ENCODE measurements at regions not wholly inside any gene's neighbourhood (a gene's known extent, or its start where the extent isn't known, plus 50 kb on each side); places are given as distances from the start of the nearest gene placed in this dataset.

DNA sequence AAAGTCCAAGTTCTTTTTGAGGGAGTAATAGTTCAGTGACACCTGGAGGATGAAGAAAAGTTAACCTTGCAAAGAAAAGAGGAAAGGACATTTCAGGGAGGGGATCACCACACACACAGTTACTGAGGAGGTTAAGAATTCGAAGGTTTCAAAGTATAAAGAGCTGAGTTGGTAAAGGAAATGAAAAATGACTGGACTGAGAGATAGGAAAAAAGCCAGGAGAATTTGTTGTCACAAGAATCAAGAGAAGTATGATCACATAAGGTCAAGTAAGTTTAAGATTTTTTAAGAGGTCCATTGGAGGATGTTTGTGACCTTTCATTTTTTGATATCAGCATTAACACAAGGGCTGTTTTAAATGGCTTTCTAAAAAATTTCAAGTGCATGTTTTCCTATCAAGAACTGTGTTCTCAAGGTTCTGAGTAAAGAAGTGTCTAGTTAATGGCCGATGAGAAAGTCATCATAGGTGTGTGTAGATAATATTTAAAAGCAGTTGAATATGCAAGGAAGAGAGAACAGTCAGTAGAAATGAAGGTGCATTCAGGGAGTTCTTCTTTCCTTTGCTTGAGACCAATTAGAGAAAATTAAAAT, 189.2 kb upstream of the RBMS3 start:
- intact Hi-C loops (cut with DNase I; ENCODE audit: low total_unique reads) = no loop called here
- no peak for TF ChIP-seq EP300 (IDR thresholded peaks at IDR 0.05; ENCODE audit: low read depth)
- TF ChIP-seq, protein P1, sequence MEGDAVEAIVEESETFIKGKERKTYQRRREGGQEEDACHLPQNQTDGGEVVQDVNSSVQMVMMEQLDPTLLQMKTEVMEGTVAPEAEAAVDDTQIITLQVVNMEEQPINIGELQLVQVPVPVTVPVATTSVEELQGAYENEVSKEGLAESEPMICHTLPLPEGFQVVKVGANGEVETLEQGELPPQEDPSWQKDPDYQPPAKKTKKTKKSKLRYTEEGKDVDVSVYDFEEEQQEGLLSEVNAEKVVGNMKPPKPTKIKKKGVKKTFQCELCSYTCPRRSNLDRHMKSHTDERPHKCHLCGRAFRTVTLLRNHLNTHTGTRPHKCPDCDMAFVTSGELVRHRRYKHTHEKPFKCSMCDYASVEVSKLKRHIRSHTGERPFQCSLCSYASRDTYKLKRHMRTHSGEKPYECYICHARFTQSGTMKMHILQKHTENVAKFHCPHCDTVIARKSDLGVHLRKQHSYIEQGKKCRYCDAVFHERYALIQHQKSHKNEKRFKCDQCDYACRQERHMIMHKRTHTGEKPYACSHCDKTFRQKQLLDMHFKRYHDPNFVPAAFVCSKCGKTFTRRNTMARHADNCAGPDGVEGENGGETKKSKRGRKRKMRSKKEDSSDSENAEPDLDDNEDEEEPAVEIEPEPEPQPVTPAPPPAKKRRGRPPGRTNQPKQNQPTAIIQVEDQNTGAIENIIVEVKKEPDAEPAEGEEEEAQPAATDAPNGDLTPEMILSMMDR (IDR thresholded peaks at IDR 0.05) = no peak
- no peak for TF ChIP-seq POLR2AphosphoS5 (IDR thresholded peaks at IDR 0.05)
- no peak for TF ChIP-seq POLR2A (IDR thresholded peaks at IDR 0.05)
- in situ Hi-C loops (cut with MboI; ENCODE audit: low pct_ligation_motif_present in 1 of 4, low pct_unique_long_range_greater_than_20kb in 1 of 4, low sequenced_read_pairs in 3 of 4) = no loop called here
- H3K9me3 ChIP-seq = no peaks in the 10 kb centered on the region
- H3K27ac ChIP-seq = no peak overlapping the region
- H3K27me3 ChIP-seq = no peaks in the 10 kb centered on the region
- no peak for DNase-seq
- no peaks in the 10 kb centered on the region for H3K4me1 ChIP-seq
- no peaks in the 10 kb centered on the region for H3K36me3 ChIP-seq
- H3K4me3 ChIP-seq = no peak overlapping the region
- 53 to 57% methylated on average over 2 of the region's 2 CpGs for WGBS, 2 donors (ENCODE audit: low coverage in 1 of 2)

DNA sequence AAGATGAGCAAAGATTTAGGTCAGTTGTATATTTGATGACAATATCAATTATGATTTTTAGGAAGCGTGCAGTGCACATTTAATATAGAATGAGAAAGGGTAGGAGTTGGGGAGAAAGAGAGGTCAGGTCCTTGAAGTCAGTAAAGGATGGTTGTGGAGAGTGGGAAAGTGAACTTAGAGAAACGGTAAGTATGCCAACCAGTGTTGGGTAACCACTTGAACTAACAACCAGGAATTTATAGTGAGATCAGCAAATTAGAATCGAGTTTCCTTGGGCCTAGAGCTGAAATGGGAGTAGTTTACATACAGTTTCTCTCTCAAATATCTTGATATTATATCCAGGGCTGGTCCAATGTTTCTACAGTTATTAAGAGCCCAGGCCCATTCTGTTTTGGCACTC, 188.5 kb upstream of the RBMS3 start:
- TF ChIP-seq POLR2AphosphoS5 (IDR thresholded peaks at IDR 0.05) (no peak), POLR2A (IDR thresholded peaks at IDR 0.05) (no peak), EP300 (IDR thresholded peaks at IDR 0.05; ENCODE audit: low read depth) (no peak)
- TF ChIP-seq, protein P1 (IDR thresholded peaks at IDR 0.05) = no peak
- no peak overlapping the region for H3K27ac ChIP-seq
- H3K4me3 ChIP-seq = no peak overlapping the region
- H3K36me3 ChIP-seq = no peaks in the 10 kb centered on the region
- in situ Hi-C loops (cut with MboI; ENCODE audit: low pct_ligation_motif_present in 1 of 4, low pct_unique_long_range_greater_than_20kb in 1 of 4, low sequenced_read_pairs in 3 of 4) = no loop called here
- H3K4me1 ChIP-seq = no peaks in the 10 kb centered on the region
- intact Hi-C loops (cut with DNase I; ENCODE audit: low total_unique reads) = no loop called here
- no peaks in the 10 kb centered on the region for H3K27me3 ChIP-seq
- no peak for DNase-seq
- H3K9me3 ChIP-seq = no peaks in the 10 kb centered on the region
- WGBS, 2 donors (ENCODE audit: low coverage in 1 of 2) = 45 to 47% methylated on average over 3 of the region's 3 CpGs

DNA sequence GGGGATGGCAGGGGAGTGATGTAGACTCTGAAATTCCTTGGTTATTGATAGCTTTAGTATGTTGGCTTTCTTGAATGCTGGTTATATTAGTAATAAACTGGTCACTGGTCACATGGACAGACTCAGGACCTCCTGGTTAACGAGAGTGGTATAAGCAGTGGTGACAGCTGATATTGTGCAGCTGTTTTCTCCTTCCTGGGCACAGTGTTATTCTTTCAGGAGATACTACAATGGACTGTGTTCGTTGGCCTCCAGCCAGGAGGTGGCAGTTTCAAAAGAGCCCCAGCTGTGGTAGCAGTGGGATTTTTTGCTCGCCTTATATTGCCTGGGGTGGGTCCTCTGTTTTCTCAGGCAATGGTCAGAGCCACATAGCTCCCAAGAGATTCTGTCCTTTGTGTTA, 181.6 kb upstream of the RBMS3 start:
- WGBS, 2 donors (ENCODE audit: low coverage in 1 of 2) = 55% methylated on average over 3 of the region's 3 CpGs; no CpG with 5 or more reads in 1 of the 2 donors
- no peaks in the 10 kb centered on the region for H3K9me3 ChIP-seq
- in situ Hi-C loops (cut with MboI; ENCODE audit: low pct_ligation_motif_present in 1 of 4, low pct_unique_long_range_greater_than_20kb in 1 of 4, low sequenced_read_pairs in 3 of 4) = no loop called here
- DNase-seq = no peak
- no peaks in the 10 kb centered on the region for H3K36me3 ChIP-seq
- H3K4me1 ChIP-seq = no peaks in the 10 kb centered on the region
- no peak overlapping the region for H3K4me3 ChIP-seq
- intact Hi-C loops (cut with DNase I; ENCODE audit: low total_unique reads) = no loop called here
- TF ChIP-seq, protein P1 (IDR thresholded peaks at IDR 0.05) = no peak
- TF ChIP-seq POLR2A (IDR thresholded peaks at IDR 0.05) = no peak
- no peak for TF ChIP-seq EP300 (IDR thresholded peaks at IDR 0.05; ENCODE audit: low read depth)
- no peak for TF ChIP-seq POLR2AphosphoS5 (IDR thresholded peaks at IDR 0.05)
- H3K27me3 ChIP-seq = no peaks in the 10 kb centered on the region
- H3K27ac ChIP-seq = no peak overlapping the region

DNA sequence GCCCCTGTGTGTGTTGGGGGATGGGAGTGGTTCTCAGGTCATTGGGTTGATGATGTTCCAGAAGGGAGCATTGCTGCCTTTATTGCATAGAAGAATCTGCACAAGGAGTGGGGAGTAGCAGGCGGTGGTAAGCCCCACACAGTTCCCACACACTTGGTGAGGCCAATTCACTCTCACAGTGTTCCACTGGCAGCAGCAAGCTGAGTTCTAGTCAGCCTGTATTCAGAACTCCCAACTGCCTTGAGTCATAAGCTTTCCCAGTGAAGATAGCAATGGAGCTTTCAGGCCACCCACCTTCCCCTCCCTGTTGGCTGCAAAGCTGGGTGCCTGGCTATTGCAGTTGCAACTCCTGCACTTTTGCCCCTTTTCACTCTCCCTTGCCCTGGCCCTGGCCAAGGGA, 181.1 kb upstream of the RBMS3 start:
- no peak for DNase-seq
- Histone ChIP-seq H3K9me3 (no peaks in the 10 kb centered on the region), H3K4me1 (no peaks in the 10 kb centered on the region), H3K4me3 (no peak overlapping the region), H3K27me3 (no peaks in the 10 kb centered on the region), H3K36me3 (no peaks in the 10 kb centered on the region), H3K27ac (no peak overlapping the region)
- no peak for TF ChIP-seq POLR2AphosphoS5 (IDR thresholded peaks at IDR 0.05)
- no peak for TF ChIP-seq EP300 (IDR thresholded peaks at IDR 0.05; ENCODE audit: low read depth)
- no peak for TF ChIP-seq POLR2A (IDR thresholded peaks at IDR 0.05)
- TF ChIP-seq, protein P1 (IDR thresholded peaks at IDR 0.05) = no peak
- in situ Hi-C loops (cut with MboI; ENCODE audit: low pct_ligation_motif_present in 1 of 4, low pct_unique_long_range_greater_than_20kb in 1 of 4, low sequenced_read_pairs in 3 of 4) (no loop called here), intact Hi-C loops (cut with DNase I; ENCODE audit: low total_unique reads) (no loop called here)
- 94% methylated on average over 1 of the region's 1 CpG; no CpG with 5 or more reads in 1 of the 2 donors for WGBS, 2 donors (ENCODE audit: low coverage in 1 of 2)

Measured in transverse colon (tissue), 4 donors.